Progenitor cell of endocrine pancreas (in vitro differentiated cells): ENCODE measurements at regions not wholly inside any gene's neighbourhood (a gene's known extent, or its start where the extent isn't known, plus 50 kb on each side); places are given as distances from the start of the nearest gene placed in this dataset.

ENCODE experiments used
- DNase-seq: peaks from one replicate; pipeline ENCODE4 v3.0.0; 2021; ENCODE audit warnings: low spot score; ENCODE audit not compliant: unreplicated experiment
- H3K27ac Mint-ChIP-seq: 2 replicates; pipeline ENCODE4 v1.8.0; 2021; ENCODE audit warnings: mild to moderate bottlenecking, moderate library complexity, mixed read lengths
- H3K27me3 Mint-ChIP-seq: 2 replicates; pipeline ENCODE4 v1.8.0; 2021; ENCODE audit warnings: mixed read lengths
- H3K36me3 Mint-ChIP-seq: 2 replicates; pipeline ENCODE4 v1.8.0; 2022; ENCODE audit warnings: mixed read lengths; ENCODE audit not compliant: insufficient read depth
- H3K4me1 Mint-ChIP-seq: 2 replicates; pipeline ENCODE4 v1.8.0; 2021; ENCODE audit warnings: low read depth, mixed read lengths
- H3K4me3 Mint-ChIP-seq: 2 replicates; pipeline ENCODE4 v1.8.0; 2021; ENCODE audit warnings: low read depth, mild to moderate bottlenecking, moderate library complexity, mixed read lengths
- H3K9me3 Mint-ChIP-seq: 2 replicates; pipeline ENCODE4 v1.8.0; 2021; ENCODE audit warnings: low read depth, mixed read lengths
- CTCF ChIP-seq: fragments of 200-600 bp; sonication (generic); IDR thresholded peaks from one replicate; pipeline ENCODE4 v1.5.0; 2021; ENCODE audit warnings: antibody characterized with exemption, mild to moderate bottlenecking; ENCODE audit not compliant: unreplicated experiment

- Mint-ChIP-seq H3K4me1 (no peaks in the 10 kb centered on the region), H3K27me3 (peaks cover 20% of the 10 kb centered on the region), H3K9me3 (no peaks in the 10 kb centered on the region), H3K27ac (no peak overlapping the region), H3K4me3 (no peak overlapping the region), H3K36me3 (no peaks in the 10 kb centered on the region)
- DNase-seq: no peak
- TF ChIP-seq CTCF: no peak
Observed at GRCh38 chr16:65622151-65622550, 500.3 kb upstream of the CDH11 start.

- DNase-seq: no peak
- H3K4me1 Mint-ChIP-seq: no peaks in the 10 kb centered on the region
- TF ChIP-seq CTCF: no peak
- no peak overlapping the region for H3K4me3 Mint-ChIP-seq
- H3K9me3 Mint-ChIP-seq: no peaks in the 10 kb centered on the region
- no peak overlapping the region for H3K27ac Mint-ChIP-seq
- no peaks in the 10 kb centered on the region for H3K36me3 Mint-ChIP-seq
- H3K27me3 Mint-ChIP-seq: peaks cover 20% of the 10 kb centered on the region
Observed at GRCh38 chr16:65621640-65622039, 499.8 kb upstream of the CDH11 start.

- H3K27me3 Mint-ChIP-seq: peaks cover 20% of the 10 kb centered on the region
- H3K4me3 Mint-ChIP-seq: no peak overlapping the region
- peaks cover 3% of the 10 kb centered on the region for H3K9me3 Mint-ChIP-seq
- no peaks in the 10 kb centered on the region for H3K36me3 Mint-ChIP-seq
- no peak for DNase-seq
- H3K4me1 Mint-ChIP-seq: no peaks in the 10 kb centered on the region
- TF ChIP-seq CTCF: no peak
- no peak overlapping the region for H3K27ac Mint-ChIP-seq
Observed at GRCh38 chr16:65619606-65620005, 497.7 kb upstream of the CDH11 start.

GRCh38 chr16:65618931-65619330, 497.1 kb upstream of the CDH11 start:
- no peak overlapping the region for H3K27ac Mint-ChIP-seq
- H3K36me3 Mint-ChIP-seq: no peaks in the 10 kb centered on the region
- H3K4me3 Mint-ChIP-seq: no peak overlapping the region
- peaks cover 19% of the 10 kb centered on the region for H3K27me3 Mint-ChIP-seq
- no peak for DNase-seq
- H3K9me3 Mint-ChIP-seq: peaks cover 6% of the 10 kb centered on the region
- TF ChIP-seq CTCF: no peak
- H3K4me1 Mint-ChIP-seq: no peaks in the 10 kb centered on the region

GRCh38 chr16:65618333-65618732, 496.5 kb upstream of the CDH11 start:
- no peak for DNase-seq
- H3K36me3 Mint-ChIP-seq: no peaks in the 10 kb centered on the region
- no peak overlapping the region for H3K27ac Mint-ChIP-seq
- H3K9me3 Mint-ChIP-seq: peaks cover 6% of the 10 kb centered on the region
- peaks cover 17% of the 10 kb centered on the region for H3K27me3 Mint-ChIP-seq
- TF ChIP-seq CTCF: no peak
- H3K4me1 Mint-ChIP-seq: no peaks in the 10 kb centered on the region
- no peak overlapping the region for H3K4me3 Mint-ChIP-seq
